Neuron (in vitro differentiated cells): ENCODE measurements at regions not wholly inside any gene's neighbourhood (a gene's known extent, or its start where the extent isn't known, plus 50 kb on each side); places are given as distances from the start of the nearest gene placed in this dataset.

ENCODE experiments used
- H2AFZ ChIP-seq: one replicate; pipeline ENCODE4 v1.6.1; 2013; ENCODE audit warnings: low read depth, mild to moderate bottlenecking, inconsistent platforms, low read length, moderate library complexity
- H3K27me3 ChIP-seq: one replicate; pipeline ENCODE4 v1.6.1; 2013; ENCODE audit warnings: low read length; ENCODE audit not compliant: insufficient read depth
- H3K36me3 ChIP-seq: one replicate; pipeline ENCODE4 v1.6.1; 2013; ENCODE audit warnings: low read length; ENCODE audit not compliant: insufficient read depth
- H3K4me1 ChIP-seq: one replicate; pipeline ENCODE4 v1.6.1; 2013; ENCODE audit warnings: low read length; ENCODE audit not compliant: insufficient read depth
- H3K4me3 ChIP-seq: 2 replicates; pipeline ENCODE4 v1.5.1; 2013; ENCODE audit warnings: mild to moderate bottlenecking, low read length, moderate library complexity
- H3K9me3 ChIP-seq: one replicate; pipeline ENCODE4 v1.6.1; 2013; ENCODE audit warnings: low read length

GRCh38 chr15:93212578-93212977 is 123.6 kb upstream of the RGMA start:
- Histone ChIP-seq H2AFZ (no peak overlapping the region), H3K27me3 (no peaks in the 10 kb centered on the region), H3K9me3 (peaks cover 11% of the 10 kb centered on the region), H3K36me3 (no peaks in the 10 kb centered on the region), H3K4me1 (no peaks in the 10 kb centered on the region), H3K4me3 (no peak overlapping the region)

GRCh38 chr15:93210995-93211394 is 122.0 kb upstream of the RGMA start:
- Histone ChIP-seq H3K4me1 (no peaks in the 10 kb centered on the region), H3K27me3 (no peaks in the 10 kb centered on the region), H2AFZ (no peak overlapping the region), H3K36me3 (no peaks in the 10 kb centered on the region), H3K4me3 (no peak overlapping the region), H3K9me3 (peaks cover 11% of the 10 kb centered on the region)

- Histone ChIP-seq H3K4me1 (no peaks in the 10 kb centered on the region), H2AFZ (no peak overlapping the region), H3K4me3 (no peak overlapping the region), H3K27me3 (no peaks in the 10 kb centered on the region), H3K36me3 (no peaks in the 10 kb centered on the region), H3K9me3 (peaks cover 11% of the 10 kb centered on the region)
Measured at GRCh38 chr15:93209690-93210445, 120.9 kb upstream of the RGMA start.

- no peak overlapping the region for H3K4me3 ChIP-seq
- H3K9me3 ChIP-seq = peaks cover 6% of the 10 kb centered on the region
- H3K36me3 ChIP-seq = no peaks in the 10 kb centered on the region
- no peaks in the 10 kb centered on the region for H3K27me3 ChIP-seq
- no peaks in the 10 kb centered on the region for H3K4me1 ChIP-seq
- H2AFZ ChIP-seq = no peak overlapping the region
Measured at GRCh38 chr15:93206893-93207292, 117.9 kb upstream of the RGMA start.

GRCh38 chr15:93205413-93205812 is 116.4 kb upstream of the RGMA start:
- H3K9me3 ChIP-seq = no peaks in the 10 kb centered on the region
- no peak overlapping the region for H2AFZ ChIP-seq
- no peak overlapping the region for H3K4me3 ChIP-seq
- H3K27me3 ChIP-seq = no peaks in the 10 kb centered on the region
- H3K4me1 ChIP-seq = no peaks in the 10 kb centered on the region
- H3K36me3 ChIP-seq = no peaks in the 10 kb centered on the region

GRCh38 chr15:93203036-93203435 is 114.0 kb upstream of the RGMA start:
- H3K36me3 ChIP-seq = no peaks in the 10 kb centered on the region
- no peak overlapping the region for H2AFZ ChIP-seq
- no peaks in the 10 kb centered on the region for H3K9me3 ChIP-seq
- no peak overlapping the region for H3K4me3 ChIP-seq
- no peaks in the 10 kb centered on the region for H3K27me3 ChIP-seq
- no peaks in the 10 kb centered on the region for H3K4me1 ChIP-seq

- Histone ChIP-seq H3K9me3 (no peaks in the 10 kb centered on the region), H2AFZ (no peak overlapping the region), H3K27me3 (no peaks in the 10 kb centered on the region), H3K36me3 (no peaks in the 10 kb centered on the region), H3K4me3 (no peak overlapping the region), H3K4me1 (no peaks in the 10 kb centered on the region)
Measured at GRCh38 chr15:93202405-93202804, 113.4 kb upstream of the RGMA start.

GRCh38 chr15:93201940-93202339 is 112.9 kb upstream of the RGMA start:
- no peaks in the 10 kb centered on the region for H3K4me1 ChIP-seq
- H3K27me3 ChIP-seq = no peaks in the 10 kb centered on the region
- no peaks in the 10 kb centered on the region for H3K36me3 ChIP-seq
- H2AFZ ChIP-seq = no peak overlapping the region
- no peak overlapping the region for H3K4me3 ChIP-seq
- no peaks in the 10 kb centered on the region for H3K9me3 ChIP-seq

- Histone ChIP-seq H3K36me3 (no peaks in the 10 kb centered on the region), H3K4me1 (no peaks in the 10 kb centered on the region), H3K27me3 (no peaks in the 10 kb centered on the region), H3K9me3 (peaks cover 5% of the 10 kb centered on the region), H2AFZ (no peak overlapping the region), H3K4me3 (no peak overlapping the region)
Measured at GRCh38 chr15:93200837-93201226, 111.8 kb upstream of the RGMA start.

GRCh38 chr15:93200081-93200836 is 111.2 kb upstream of the RGMA start:
- Histone ChIP-seq H3K4me1 (no peaks in the 10 kb centered on the region), H2AFZ (no peak overlapping the region), H3K9me3 (peaks cover 5% of the 10 kb centered on the region), H3K27me3 (no peaks in the 10 kb centered on the region), H3K4me3 (no peak overlapping the region), H3K36me3 (no peaks in the 10 kb centered on the region)

- Histone ChIP-seq H3K36me3 (no peaks in the 10 kb centered on the region), H3K4me1 (no peaks in the 10 kb centered on the region), H2AFZ (no peak overlapping the region), H3K9me3 (peaks cover 5% of the 10 kb centered on the region), H3K4me3 (no peak overlapping the region), H3K27me3 (no peaks in the 10 kb centered on the region)
Measured at GRCh38 chr15:93196135-93196670, 107.2 kb upstream of the RGMA start.

- Histone ChIP-seq H3K27me3 (no peaks in the 10 kb centered on the region), H3K4me3 (no peak overlapping the region), H3K36me3 (no peaks in the 10 kb centered on the region), H3K9me3 (peaks cover 5% of the 10 kb centered on the region), H2AFZ (no peak overlapping the region), H3K4me1 (no peaks in the 10 kb centered on the region)
Measured at GRCh38 chr15:93195109-93195508, 106.1 kb upstream of the RGMA start.

- Histone ChIP-seq H3K4me1 (no peaks in the 10 kb centered on the region), H3K27me3 (no peaks in the 10 kb centered on the region), H2AFZ (no peak overlapping the region), H3K4me3 (no peak overlapping the region), H3K9me3 (no peaks in the 10 kb centered on the region), H3K36me3 (no peaks in the 10 kb centered on the region)
Measured at GRCh38 chr15:93190238-93190637, 101.2 kb upstream of the RGMA start.
